GM18499 (cell line): ENCODE measurements at regions not wholly inside any gene's neighbourhood (a gene's known extent, or its start where the extent isn't known, plus 50 kb on each side); places are given as distances from the start of the nearest gene placed in this dataset.

Experiments
- ATAC-seq: cut with Tn5 transposase; IDR thresholded peaks from one replicate; pipeline ENCODE4 v1.9.1; 2021; ENCODE audit warnings: moderate number of reproducible peaks; ENCODE audit not compliant: insufficient read depth, unreplicated experiment

DNA sequence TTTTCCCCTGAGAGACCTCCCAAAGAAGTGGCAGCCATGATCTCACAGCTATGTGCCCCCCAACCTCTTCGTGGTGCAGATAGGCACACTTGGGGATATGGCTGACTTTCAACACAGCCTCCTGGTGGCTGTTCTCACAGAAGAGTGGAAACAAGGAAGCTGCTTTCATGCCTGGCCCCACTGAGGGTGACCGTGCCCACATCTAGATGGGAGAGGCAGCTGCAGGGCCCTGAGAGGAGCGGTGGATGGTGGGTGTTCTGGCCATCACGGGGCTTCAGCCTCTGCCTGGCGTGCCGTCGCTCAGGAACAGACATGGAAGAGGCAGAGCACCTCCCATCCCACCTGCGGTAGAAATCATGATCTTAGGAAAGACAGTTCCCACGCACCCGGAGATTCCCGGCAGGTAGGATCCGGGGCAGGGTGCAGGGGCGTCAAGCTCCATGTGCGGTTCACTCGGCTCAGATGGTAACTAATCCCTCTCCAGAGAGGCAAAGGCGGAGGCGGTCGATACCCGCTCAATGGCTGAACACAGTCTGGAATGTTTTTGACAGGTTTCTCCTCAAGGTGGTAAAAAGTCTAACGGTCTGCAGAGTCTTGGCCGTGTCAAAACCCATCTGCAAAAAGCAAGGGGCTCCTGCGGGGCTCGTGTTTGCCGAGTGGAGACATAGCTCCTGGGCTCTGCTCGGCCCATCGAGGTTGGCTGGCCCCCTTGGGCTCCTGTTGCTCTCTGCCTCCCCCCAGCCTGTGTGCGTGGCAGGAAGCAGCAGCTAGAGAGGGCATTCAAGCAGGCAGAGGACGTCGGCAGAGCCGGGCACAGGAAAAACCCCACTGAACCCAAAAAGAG lies 225.2 kb upstream of the RTL1 start:
- no peak for ATAC-seq

DNA sequence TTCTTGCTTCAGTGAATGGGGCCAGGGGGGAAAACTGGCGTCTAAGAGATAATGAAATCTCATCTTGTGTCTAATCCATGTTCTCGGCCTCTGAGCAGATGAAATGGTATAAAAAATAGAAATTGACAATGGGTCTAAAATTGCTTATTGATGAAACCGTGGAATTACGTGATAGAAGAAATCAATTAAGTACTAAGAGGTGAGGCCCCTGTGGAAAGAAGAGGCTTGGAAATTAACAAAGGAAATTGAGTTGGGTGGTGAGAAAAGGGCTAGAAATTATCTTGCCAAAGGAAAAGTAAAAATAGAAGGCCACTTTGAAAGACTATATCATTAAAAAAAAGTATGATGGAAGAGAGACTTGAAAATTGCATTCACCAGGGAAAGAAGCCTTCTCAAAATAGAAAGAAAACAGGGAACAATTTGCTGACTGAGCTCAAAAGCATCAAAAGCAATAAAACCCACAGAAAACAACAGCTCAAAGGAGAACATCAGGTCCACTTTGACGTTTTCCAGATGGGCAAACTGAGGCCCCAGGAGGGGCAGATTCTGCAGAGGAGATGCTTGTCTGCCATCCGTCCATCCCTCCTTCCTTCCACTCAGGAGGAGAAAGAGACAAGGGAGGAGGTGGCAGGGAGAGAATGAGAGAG lies 226.1 kb upstream of the RTL1 start:
- no peak for ATAC-seq

DNA sequence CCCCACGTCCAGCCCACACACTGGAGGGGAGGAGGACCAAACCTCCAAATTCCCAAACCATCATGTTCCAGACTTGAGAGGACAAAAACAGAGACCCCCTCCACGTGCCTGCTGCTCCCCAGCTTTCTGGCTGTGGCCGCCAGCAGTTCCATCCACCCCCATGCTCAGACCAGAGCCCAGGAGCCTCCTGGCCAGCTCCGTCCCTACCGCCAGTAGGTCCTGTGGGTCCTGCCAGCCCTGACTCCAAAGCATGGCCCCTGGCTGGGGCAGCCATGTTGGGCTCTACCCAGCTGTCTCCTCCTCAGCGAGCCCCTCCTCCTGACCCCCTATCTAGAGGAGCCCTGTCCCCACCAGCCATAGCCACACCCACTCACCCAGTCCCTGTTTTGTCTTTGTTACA lies 227.3 kb upstream of the RTL1 start:
- ATAC-seq = no peak

DNA sequence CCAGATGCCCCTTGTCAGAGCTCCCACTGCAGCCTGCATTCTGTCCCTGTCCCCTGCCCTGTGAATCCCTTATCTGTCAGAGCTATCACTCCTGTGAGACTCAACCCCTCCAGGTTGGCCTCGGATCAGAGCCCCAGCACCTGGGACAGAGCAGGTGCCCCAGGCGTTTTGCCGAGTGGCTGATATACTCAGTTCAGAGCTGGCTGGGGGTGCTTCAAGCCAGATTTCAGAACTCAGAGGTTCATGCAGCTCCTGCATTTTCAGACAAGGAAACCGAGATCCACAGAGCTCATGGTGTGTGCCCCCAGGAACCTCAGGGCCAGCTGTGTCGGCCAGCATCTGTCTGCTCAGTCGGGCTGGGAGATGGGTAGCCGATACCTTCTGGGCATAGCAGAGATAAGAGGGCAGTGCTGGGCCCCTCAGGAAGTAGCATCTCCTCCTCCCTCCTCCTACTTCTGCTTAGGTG lies 228.0 kb upstream of the RTL1 start:
- ATAC-seq = no peak

DNA sequence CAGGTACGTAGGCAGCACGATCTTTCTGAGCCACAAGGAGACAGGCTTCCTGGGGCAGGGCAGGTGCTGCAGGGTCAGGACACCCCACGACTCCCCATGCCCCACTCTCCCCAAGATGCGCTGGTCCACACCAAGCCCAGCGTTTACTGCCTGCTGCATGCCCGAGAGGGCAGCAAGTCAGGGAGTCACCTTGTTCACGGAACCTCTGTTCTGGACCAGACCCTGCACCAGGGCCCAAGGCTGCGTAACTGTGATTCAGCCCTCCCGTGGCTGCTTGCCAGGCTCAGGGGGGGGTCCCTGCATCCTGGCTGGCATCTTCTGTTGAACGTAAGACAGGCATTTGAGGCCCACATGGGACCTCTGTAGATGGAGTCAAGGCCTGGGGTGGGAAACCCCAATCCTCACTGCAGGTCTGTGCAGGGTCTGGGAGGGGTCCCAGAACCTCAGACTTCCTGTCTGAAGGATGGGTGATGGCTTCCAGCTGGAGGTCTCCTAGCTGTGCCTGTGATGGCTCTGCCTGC lies 228.6 kb upstream of the RTL1 start:
- ATAC-seq = no peak

DNA sequence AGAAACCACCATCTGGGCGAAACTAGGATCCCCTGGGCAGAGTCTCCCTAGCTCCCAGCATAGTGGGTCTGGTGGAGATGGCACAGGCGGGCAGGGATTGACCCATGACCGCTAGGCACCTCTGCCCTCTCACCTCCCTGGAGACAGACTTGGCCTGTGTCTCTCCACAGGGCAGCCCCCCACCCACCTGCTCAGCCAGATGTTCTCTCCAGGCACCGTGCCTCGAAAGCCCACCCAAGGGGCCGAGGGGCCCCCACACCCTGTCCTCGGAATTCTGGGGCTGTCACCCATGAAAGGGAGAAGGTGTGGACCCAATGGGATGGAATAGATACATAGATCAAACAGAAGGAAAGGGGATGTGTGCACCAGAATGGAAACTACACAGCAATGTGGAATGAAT lies 229.1 kb upstream of the RTL1 start:
- ATAC-seq = no peak

DNA sequence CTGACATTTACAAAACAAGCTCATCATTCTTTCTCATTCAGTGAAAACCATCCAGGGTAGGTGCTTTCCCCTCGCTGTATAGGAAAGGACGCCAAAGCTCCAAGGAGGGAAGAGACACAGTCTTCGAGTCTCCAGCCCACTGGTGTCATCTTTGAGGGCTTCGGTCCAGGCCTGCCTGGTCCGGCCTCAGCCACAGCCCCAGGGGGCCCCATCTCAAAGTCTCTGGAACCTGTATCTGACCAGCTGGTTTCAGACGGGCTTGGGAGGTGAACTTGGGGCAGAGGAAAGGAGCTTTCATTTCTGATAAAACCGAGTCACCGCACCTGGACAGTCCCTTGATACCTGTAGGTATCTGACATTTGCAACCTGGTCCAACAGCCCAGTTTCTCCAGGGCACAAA lies 229.5 kb upstream of the RTL1 start:
- ATAC-seq = no peak

DNA sequence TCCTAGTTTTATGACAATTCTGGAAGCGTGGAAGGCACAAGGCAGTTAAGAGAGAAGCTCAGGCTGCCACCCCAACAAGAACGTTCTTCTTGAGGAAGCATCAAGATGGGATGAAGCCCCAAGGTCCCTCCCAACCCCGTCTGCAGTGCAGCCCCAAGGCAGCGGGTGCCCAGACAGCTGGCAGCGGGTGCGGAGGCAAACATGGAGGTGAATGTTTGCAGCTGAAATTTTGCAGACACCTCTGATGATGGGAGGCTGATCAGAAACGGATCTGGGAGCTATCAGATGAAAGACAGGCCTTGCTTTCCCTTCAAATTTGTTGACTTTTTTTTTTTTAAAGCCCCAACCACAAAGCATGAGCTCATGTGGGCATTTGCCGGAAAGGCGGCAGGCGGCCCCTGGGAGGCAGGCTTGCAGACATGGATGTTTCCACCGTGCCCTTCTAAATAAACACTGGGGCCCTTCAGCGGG lies 230.7 kb upstream of the RTL1 start:
- ATAC-seq = no peak

DNA sequence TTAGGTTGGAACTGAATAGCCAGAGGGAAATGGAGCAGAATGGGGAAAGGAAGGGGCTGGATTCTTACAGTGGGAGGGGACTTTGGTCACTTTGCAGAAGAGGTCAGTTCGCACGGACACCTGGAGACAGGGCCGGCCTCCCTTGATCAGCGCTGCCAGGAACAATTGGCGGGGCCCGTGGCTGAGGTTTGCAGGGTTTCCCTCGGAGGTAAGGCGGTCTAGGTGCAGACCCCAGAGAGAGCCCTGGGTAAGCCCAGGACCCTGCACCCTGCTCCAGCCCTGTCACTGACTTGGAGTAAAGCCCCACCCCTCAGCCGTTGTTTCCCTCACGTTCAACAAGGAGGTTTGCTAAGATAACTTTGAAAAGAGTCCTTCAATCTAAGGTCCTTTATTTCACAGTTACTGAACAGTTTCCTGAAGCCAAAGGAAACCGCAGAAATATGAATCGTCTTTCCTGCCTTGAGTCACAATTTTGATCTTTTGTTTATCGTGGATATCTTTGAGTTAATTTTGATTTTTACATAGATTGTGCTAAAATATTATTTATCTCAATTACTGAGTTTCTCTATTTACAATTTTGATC lies 231.4 kb upstream of the RTL1 start:
- ATAC-seq = no peak

DNA sequence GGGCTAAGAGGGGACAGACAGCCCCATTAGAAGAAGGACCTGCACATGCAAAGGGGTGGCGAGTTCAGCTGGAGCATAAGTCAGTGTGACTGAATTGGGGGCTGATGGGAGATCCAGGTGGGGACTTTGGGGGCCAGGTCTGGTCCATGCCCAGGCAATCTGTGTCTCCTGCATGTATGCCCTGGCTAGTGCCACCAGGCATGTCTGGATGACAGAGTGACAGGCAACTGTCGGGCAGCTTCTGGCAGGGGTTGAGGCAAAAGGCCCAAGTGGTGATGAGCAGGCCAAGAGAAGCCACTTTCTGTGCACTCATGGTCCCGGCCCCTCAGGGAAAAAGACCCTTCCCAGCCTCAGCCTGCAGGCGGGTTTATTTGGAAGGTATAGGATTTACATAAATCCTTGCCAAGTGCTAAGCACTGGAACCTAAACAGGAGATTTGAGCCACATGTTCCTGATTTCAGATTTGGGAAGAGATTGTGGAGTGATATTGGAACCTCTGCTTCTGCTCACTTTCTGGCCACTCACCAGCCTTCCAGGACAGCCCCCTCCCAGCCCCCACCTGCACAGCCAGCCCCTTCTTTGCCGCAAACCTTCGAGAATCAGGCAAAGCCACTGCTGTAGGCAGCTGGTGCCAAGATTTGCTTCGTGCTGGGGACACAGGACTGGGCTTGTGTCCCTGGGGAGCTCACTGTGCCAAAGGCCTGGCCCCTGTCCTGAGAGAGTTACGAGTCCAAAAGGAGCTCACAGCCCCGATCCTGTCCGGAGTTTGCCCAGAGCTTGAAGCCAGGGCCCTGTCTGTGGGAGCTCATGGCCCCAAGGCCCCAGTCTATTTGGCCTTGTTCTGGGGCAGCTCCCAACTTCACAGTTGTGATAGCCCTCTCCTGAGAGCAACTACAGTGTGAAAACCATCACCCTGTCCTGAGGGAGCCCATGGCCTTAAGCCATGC lies 232.5 kb upstream of the RTL1 start:
- no peak for ATAC-seq

DNA sequence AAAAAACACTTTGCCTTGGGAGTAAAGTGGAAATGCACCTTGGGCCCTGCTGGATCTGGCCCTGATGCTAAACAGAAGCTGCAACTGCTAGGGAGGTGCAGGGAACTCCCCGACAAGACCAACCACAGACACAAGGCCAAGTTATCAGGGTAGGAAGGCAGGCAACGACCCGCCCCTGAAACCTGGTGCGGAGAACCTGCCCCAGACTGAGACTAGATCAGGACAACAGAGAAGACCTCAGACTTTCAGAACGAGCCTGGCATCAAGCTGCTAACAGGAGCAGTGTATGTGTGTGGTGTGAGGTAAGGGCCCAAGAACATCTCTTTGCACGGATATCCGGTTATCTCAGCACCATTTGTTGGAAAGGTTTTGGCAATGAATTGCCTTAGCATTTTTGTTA lies 233.7 kb upstream of the RTL1 start:
- no peak for ATAC-seq

DNA sequence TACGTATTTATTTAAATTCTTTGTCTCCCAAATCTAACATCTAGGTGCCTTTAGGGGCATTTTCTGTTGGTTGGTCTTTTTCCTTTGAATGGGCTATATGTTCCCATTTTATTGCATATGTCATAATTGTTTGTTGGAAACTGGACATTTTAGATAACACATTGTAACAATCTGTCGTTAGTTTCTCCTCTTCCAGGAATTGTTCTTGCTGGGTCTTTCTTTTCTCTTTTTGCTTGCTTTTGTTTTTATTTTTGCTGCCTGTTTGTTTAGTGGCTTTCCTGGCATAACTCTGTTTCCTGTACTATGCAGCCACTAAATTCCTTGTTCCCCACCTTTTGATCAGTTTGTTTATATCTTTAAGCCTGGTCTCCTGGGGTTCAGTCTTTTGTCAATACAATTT lies 244.3 kb upstream of the RTL1 start:
- no peak for ATAC-seq

DNA sequence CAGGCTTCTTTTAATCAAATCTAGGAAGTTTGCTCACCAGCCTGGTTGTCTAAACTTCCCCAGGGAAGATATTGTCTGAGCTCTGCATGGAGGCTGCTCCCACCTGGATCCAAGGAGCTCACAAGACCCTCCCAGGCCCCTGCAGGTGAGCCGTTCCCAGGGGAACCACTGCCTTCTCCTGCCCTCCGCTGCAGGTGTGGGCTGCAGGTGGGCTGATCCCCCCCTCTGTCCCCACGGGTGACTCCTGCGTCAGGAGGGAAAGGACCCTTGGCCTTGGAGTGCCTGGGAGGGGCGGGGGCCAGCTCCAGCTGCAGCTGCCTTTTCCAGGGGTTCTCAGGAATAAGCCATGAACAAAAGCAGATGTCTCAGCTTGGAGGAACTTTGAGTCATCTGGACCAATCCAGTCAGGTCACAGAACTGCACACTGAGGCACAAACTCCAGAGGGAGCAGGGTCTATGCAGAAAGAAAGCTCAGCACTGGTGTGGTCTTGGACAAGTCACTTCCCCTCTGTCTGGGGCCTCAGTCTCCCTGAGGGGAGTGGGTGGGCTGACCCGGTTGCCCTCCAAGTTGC lies 246.6 kb upstream of the RTL1 start:
- ATAC-seq = no peak

DNA sequence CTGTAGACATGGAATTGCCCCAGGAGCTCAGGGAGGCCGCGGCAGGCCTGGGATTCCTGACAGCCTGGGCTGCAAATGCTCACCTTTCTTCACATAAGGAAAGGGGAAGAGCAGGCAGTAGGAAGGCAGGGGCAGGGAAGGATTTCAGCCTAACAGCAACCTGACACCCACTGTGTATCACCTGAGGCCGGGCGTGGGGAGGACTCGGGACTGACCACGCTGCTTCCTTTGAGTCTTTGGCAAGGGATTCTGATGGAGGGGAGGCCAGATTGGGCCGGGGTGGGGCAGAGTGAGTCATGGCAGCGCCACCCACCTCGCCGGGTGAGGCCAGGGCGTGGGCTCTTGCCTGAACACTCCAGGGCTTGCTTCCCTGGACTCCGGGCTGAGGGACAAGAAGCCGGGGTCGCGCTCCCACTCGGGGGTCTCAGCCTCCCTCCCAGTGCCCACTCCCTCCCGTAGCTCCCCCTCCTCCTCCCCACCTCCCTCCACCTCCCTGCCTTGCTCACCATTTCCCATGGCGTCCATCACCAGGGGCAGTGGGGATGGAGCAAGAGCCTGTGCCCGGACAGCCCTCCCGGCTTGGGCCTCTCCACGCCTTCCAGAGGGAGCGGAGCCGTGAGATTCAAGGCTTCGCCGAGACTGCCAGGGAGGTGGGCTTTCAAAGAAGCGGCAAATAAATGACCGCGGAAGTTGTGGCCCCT lies 247.9 kb upstream of the RTL1 start:
- ATAC-seq = no peak

DNA sequence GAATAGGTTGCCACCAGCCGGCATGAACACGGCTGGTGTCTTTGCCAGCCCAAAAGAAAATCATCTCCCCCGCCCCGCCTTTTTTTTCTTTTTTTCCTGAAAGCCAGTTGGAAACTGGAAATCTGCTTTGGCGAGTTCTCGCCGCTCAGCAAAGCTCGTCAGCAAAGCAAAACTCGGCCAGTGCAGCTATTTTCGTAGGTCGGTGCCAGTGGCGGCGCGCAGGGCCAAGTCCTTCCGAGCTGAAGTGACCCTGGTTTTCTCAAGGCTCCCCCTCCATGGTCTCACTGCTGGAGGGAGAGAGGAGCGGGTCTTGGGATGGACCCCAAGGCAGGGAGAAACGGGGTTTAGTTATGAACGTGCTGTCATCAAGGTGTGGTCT lies 248.4 kb upstream of the RTL1 start:
- no peak for ATAC-seq

DNA sequence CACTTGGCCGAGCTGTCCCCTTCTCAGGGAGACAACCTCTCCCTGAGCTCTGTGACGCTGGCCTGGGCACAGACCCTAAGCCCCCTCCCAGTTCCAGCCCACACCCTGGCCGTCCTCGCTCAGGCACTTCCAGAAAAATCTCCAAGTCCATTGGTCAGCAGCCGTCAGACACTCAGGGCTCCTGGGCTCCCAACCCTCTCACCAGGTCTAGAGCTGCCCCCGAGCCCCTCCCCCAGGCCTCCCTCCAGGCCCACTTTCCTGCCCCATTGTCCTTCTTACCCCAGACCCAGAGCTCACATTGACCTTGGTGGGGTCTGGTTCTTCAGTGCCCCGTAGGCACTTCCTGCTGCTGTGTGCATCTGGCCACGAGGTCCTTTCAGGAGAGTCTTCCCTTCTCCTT lies 249.3 kb upstream of the RTL1 start:
- no peak for ATAC-seq

DNA sequence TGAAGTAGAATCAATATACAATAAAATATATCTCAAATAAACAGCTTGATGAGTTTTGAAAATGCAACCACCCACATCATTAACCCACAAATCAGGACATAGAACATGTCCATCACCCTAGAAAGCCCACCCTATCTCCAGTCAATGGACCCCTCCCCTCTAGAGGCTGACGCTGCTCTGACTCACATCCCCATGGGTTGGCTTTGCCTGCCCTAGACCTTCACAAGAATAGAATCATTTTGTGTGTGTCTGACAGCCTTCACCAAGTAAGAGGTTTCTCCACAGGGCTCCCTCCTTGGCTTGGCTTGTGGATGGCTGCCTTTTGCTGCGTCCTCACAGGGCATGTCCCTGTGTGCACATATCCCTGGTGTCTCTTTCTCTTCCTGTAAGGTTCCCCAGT lies 250.2 kb upstream of the RTL1 start:
- no peak for ATAC-seq

DNA sequence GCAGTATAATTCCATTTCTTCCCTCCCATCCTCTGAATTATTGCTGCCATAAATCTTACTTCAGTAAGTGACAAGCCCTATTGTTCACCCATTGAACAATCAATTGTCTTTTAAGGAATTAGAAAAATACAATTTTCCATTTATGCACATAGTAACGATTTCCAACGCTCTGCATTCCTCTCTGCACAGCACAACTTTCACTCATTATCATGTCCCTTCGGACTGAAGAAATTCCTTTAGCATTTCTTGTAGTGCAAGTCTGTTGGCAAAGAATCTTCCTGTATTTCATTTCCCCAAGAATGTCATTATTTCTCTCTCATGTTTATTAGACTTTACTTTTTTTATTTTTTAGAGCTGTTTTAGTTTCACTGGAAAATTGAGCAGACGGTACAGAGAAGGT lies 252.1 kb upstream of the RTL1 start:
- no peak for ATAC-seq

DNA sequence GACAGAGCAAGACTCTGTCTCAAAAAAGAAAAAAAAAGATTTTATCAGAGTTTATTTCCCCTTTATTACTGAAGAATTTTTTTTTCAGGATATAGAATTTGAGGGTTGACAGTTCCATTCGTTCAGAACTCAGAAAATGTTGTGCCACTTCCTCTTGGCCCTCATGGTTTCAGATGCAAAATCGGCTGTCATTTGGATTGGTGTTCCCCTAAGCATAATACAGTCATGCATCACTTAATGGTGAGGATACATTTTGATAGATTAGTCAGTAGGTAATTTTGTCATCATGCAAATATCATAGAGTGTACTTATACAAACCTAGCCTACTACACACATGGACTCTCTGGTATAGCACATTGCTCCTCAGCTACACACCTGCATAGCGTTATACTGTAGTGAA lies 263.9 kb upstream of the RTL1 start:
- no peak for ATAC-seq
